Calu3 (cell line): ENCODE measurements at regions not wholly inside any gene's neighbourhood (a gene's known extent, or its start where the extent isn't known, plus 50 kb on each side); places are given as distances from the start of the nearest gene placed in this dataset.

Experiments
- BruUV-seq: library from RNA; stranded (reverse); fragments of 400-500 nt; replicated peaks from 2 replicates; lab custom pipeline; 2021; lab: Mats Ljungman, UMichigan
- CTCF ChIA-PET: fragments of 300-600 bp; sonication (Branson Sonifier 250); formaldehyde crosslinking; loops from one replicate; lab custom pipeline; 2022; ENCODE audit warnings: antibody characterized with exemption; lab: Charles Lee
- DNase-seq: peaks from one replicate; pipeline ENCODE4 v3.0.0; 2022
- H3K27ac Mint-ChIP-seq: one replicate; pipeline ENCODE4 v1.8.0; 2022; ENCODE audit warnings: mixed read lengths; ENCODE audit not compliant: unreplicated experiment
- H3K27me3 Mint-ChIP-seq: one replicate; pipeline ENCODE4 v1.8.0; 2022; ENCODE audit warnings: mixed read lengths; ENCODE audit not compliant: unreplicated experiment
- H3K36me3 Mint-ChIP-seq: one replicate; pipeline ENCODE4 v1.8.0; 2022; ENCODE audit warnings: mild to moderate bottlenecking, moderate library complexity, mixed read lengths; ENCODE audit not compliant: insufficient read depth, unreplicated experiment
- H3K4me1 Mint-ChIP-seq: one replicate; pipeline ENCODE4 v1.8.0; 2022; ENCODE audit warnings: mild to moderate bottlenecking, low read depth, mixed read lengths; ENCODE audit not compliant: unreplicated experiment
- H3K4me3 Mint-ChIP-seq: one replicate; pipeline ENCODE4 v1.8.0; 2022; ENCODE audit warnings: mild to moderate bottlenecking, low read depth, moderate library complexity, mixed read lengths; ENCODE audit not compliant: unreplicated experiment
- H3K9me3 Mint-ChIP-seq: one replicate; pipeline ENCODE4 v1.8.0; 2022; ENCODE audit warnings: low read depth, mixed read lengths; ENCODE audit not compliant: unreplicated experiment
- intact Hi-C: fragments of 100-400 bp; cut with micrococcal nuclease; formaldehyde crosslinking; loops from one replicate; pipeline ENCODE4 v1.10.0; 2022; ENCODE audit not compliant: unreplicated experiment
- TF ChIP-seq, protein P1 (sequence below): fragments of 200-600 bp; IDR thresholded peaks from one replicate; pipeline ENCODE4 v1.8.0; 2022; ENCODE audit warnings: antibody characterized with exemption; ENCODE audit not compliant: unreplicated experiment

DNA sequence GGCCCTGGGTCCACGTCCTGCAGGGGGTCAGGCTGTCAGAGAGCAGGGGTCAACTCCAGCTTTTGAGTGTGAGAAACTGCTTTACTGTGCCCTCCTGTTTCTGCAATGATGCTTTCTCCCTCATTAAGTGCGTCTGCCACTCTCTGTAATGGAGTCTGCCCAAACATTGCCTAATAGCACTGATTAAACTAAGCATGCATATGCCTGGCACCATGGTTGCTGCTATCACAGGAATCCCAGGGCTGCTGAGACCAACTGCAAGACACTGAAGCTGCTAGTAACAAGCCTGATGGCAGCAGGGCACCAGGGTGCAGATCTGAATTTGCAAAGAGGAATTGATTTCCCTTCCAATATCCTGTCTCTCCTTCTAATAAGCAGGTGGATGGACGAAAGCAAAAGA is 125.3 kb downstream of the SLC24A2 start:
- H3K27me3 Mint-ChIP-seq: peaks cover 77% of the 10 kb centered on the region
- H3K27ac Mint-ChIP-seq: no peak overlapping the region
- intact Hi-C loops: no loop called here
- TF ChIP-seq, protein P1, sequence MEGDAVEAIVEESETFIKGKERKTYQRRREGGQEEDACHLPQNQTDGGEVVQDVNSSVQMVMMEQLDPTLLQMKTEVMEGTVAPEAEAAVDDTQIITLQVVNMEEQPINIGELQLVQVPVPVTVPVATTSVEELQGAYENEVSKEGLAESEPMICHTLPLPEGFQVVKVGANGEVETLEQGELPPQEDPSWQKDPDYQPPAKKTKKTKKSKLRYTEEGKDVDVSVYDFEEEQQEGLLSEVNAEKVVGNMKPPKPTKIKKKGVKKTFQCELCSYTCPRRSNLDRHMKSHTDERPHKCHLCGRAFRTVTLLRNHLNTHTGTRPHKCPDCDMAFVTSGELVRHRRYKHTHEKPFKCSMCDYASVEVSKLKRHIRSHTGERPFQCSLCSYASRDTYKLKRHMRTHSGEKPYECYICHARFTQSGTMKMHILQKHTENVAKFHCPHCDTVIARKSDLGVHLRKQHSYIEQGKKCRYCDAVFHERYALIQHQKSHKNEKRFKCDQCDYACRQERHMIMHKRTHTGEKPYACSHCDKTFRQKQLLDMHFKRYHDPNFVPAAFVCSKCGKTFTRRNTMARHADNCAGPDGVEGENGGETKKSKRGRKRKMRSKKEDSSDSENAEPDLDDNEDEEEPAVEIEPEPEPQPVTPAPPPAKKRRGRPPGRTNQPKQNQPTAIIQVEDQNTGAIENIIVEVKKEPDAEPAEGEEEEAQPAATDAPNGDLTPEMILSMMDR: no peak
- no peaks in the 10 kb centered on the region for H3K4me1 Mint-ChIP-seq
- no peak for DNase-seq
- H3K9me3 Mint-ChIP-seq: no peaks in the 10 kb centered on the region
- H3K4me3 Mint-ChIP-seq: no peak overlapping the region
- BruUV-seq: no TSS peak
- no peaks in the 10 kb centered on the region for H3K36me3 Mint-ChIP-seq
- CTCF ChIA-PET: no interaction called here

DNA sequence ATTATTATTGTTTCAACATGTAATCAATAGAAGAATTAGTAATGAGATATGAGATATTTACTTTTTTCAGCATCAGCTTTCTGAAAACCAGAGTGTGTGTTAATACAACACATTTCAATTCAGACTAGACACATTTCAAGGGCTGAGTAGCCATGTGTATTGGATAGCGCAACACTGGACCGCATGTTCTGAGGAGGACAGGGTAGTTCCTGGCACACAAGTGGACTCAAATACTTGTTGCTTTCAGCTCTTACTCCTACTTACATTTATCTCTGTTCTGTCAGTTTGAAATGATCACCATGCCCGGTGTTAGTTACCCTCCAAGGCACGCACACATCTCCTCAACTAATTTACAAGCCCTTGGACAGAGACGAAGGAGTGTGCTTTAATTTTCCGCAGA is 126.6 kb downstream of the SLC24A2 start:
- no peaks in the 10 kb centered on the region for H3K9me3 Mint-ChIP-seq
- no peak for DNase-seq
- intact Hi-C loops: no loop called here
- H3K36me3 Mint-ChIP-seq: no peaks in the 10 kb centered on the region
- H3K4me3 Mint-ChIP-seq: no peak overlapping the region
- peaks cover 77% of the 10 kb centered on the region for H3K27me3 Mint-ChIP-seq
- no peak overlapping the region for H3K27ac Mint-ChIP-seq
- CTCF ChIA-PET: no interaction called here
- BruUV-seq: no TSS peak
- TF ChIP-seq, protein P1: no peak
- H3K4me1 Mint-ChIP-seq: no peaks in the 10 kb centered on the region

DNA sequence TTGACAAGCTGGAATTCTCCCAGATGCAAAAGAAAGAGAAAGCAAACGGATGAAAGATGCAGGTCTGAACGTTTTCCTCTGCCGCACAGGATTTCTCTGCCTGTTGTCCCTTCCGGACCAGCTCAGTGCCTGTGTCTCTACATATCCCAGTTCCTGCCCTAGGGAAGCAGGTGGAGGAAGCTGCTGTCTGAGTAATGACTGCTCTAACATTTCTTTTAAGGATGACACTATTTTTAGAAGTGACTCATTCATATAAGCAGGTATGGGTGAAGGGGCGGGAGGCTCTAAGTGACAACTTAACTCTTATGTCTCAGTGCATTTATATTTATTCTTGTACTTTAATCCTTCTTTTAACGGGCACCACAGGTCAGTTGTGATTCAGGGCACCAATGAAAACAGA is 128.8 kb downstream of the SLC24A2 start:
- Mint-ChIP-seq H3K4me3 (no peak overlapping the region), H3K27ac (no peak overlapping the region), H3K9me3 (no peaks in the 10 kb centered on the region), H3K4me1 (no peaks in the 10 kb centered on the region), H3K27me3 (peaks cover 87% of the 10 kb centered on the region), H3K36me3 (no peaks in the 10 kb centered on the region)
- CTCF ChIA-PET: no interaction called here
- TF ChIP-seq, protein P1: no peak
- no peak for DNase-seq
- intact Hi-C loops: no loop called here
- no TSS peak for BruUV-seq

DNA sequence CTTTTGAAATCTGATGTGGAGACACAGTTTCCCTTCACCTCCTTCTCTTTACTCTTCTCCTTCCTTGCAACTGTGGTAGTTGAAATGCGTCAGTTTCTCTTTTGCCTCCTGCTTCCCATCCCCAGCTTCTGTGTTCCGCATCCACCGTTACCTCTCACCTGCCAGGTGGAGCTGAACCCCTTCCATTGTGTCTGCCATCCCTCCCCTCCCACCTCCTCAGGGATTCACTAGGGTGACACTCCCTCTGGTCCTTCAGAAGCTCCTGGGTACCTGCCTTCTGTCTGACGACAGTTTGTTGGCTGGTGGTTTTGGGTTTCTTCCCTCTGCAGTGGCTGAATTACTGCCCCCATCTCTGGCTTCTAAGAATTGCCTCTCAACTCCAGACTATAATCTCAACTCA is 132.1 kb downstream of the SLC24A2 start:
- DNase-seq: no peak
- Mint-ChIP-seq H3K9me3 (no peaks in the 10 kb centered on the region), H3K27me3 (peaks cover 92% of the 10 kb centered on the region), H3K4me1 (no peaks in the 10 kb centered on the region), H3K27ac (no peak overlapping the region), H3K4me3 (no peak overlapping the region), H3K36me3 (no peaks in the 10 kb centered on the region)
- no TSS peak for BruUV-seq
- TF ChIP-seq, protein P1: no peak
- CTCF ChIA-PET: no interaction called here
- intact Hi-C loops: no loop called here
